ENCODE measurements at regions not wholly inside any gene's neighbourhood (a gene's known extent, or its start where the extent isn't known, plus 50 kb on each side); places are given as distances from the start of the nearest gene placed in this dataset.

DNA sequence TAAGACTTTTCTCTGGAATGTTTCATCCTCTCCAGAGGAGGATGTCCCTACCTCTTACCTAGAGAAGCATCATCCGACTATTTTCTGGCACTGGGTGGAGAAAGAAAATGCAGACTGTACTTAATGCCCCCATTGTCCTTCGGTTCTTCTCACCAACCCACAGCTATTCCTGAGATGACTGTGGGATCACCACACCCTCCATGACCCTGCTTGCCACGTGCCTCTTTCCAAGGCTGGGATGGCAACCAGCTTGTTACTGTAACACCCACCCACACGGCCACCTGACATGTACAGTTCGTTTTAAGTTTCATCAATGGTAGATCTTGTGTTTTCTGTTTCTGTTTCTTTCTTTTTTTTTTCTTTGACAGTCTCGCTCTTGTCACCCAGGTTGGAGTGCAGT is 365.2 kb downstream of the FBXO15 start (continued):
- no peak for TF ChIP-seq TSHZ2 (CRISPR knock-in tag; IDR thresholded peaks at IDR 0.05)
- TF ChIP-seq OSR1 (CRISPR knock-in tag; IDR thresholded peaks at IDR 0.05), result no peak
- no peak for TF ChIP-seq ZC3H10 (CRISPR knock-in tag; IDR thresholded peaks at IDR 0.05)

DNA sequence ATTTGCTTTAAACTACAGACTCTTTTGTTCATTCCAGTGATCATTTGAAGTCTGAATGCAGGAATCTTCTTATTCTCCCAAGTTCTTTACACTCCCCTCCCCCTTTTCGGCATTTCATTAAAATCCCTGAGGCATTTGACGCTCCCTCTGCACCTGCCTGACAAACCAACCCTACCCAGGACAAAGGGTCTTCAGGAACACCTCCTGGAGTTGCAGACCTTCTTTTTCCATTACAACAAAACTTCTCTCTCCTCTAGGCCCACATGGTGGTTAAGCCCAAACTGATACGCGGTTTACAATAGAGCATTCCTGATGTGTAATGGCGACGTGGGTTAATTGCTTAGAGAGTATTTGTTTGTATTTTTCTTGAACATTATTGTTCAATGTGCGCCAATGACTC is 367.4 kb downstream of the FBXO15 start:
- ATAC-seq, result no peak
- TF ChIP-seq CSDC2 (CRISPR knock-in tag; IDR thresholded peaks at IDR 0.05), result no peak
- TF ChIP-seq ARNTL (CRISPR knock-in tag; IDR thresholded peaks at IDR 0.05; ENCODE audit: borderline replicate concordance, low read depth), result no peak
- TF ChIP-seq TSHZ2 (CRISPR knock-in tag; IDR thresholded peaks at IDR 0.05), result no peak
- TF ChIP-seq POU6F1 (CRISPR knock-in tag; IDR thresholded peaks at IDR 0.05; ENCODE audit: borderline replicate concordance, low read depth), result no peak
- TF ChIP-seq TOX (CRISPR knock-in tag; IDR thresholded peaks at IDR 0.05; ENCODE audit: borderline replicate concordance), result no peak

- peak; percentile 14; the same call in 2 of the 3 replicates for ATAC-seq
- TF ChIP-seq POU6F1 (CRISPR knock-in tag; IDR thresholded peaks at IDR 0.05; ENCODE audit: borderline replicate concordance, low read depth) (no peak), CREB5 (CRISPR knock-in tag; IDR thresholded peaks at IDR 0.05; ENCODE audit: low read depth) (no peak), ZFP30 (CRISPR knock-in tag; IDR thresholded peaks at IDR 0.05) (no peak), ZC3H10 (CRISPR knock-in tag; IDR thresholded peaks at IDR 0.05) (no peak), ESRRG (CRISPR knock-in tag; IDR thresholded peaks at IDR 0.05) (no peak), TOX (CRISPR knock-in tag; IDR thresholded peaks at IDR 0.05; ENCODE audit: borderline replicate concordance) (no peak), ZFP3 (CRISPR knock-in tag; IDR thresholded peaks at IDR 0.05) (no peak), PPARA (CRISPR knock-in tag; IDR thresholded peaks at IDR 0.05; ENCODE audit: borderline replicate concordance) (no peak), SNAI2 (CRISPR knock-in tag; IDR thresholded peaks at IDR 0.05) (no peak), CSDC2 (CRISPR knock-in tag; IDR thresholded peaks at IDR 0.05) (no peak), ARNTL (CRISPR knock-in tag; IDR thresholded peaks at IDR 0.05; ENCODE audit: borderline replicate concordance, low read depth) (no peak), ZNF70 (CRISPR knock-in tag; IDR thresholded peaks at IDR 0.05) (no peak), TSHZ2 (CRISPR knock-in tag; IDR thresholded peaks at IDR 0.05) (no peak), ISL1 (CRISPR knock-in tag; IDR thresholded peaks at IDR 0.05) (no peak), ZNF8 (CRISPR knock-in tag; IDR thresholded peaks at IDR 0.05) (no peak), GLIS3 (CRISPR knock-in tag; IDR thresholded peaks at IDR 0.05) (no peak), BACH2 (CRISPR knock-in tag; IDR thresholded peaks at IDR 0.05; ENCODE audit: borderline replicate concordance) (no peak), ZNF565 (CRISPR knock-in tag; conservative IDR thresholded peaks at IDR 0.05; ENCODE audit: low read depth) (no peak)
- TF ChIP-seq, protein P1, sequence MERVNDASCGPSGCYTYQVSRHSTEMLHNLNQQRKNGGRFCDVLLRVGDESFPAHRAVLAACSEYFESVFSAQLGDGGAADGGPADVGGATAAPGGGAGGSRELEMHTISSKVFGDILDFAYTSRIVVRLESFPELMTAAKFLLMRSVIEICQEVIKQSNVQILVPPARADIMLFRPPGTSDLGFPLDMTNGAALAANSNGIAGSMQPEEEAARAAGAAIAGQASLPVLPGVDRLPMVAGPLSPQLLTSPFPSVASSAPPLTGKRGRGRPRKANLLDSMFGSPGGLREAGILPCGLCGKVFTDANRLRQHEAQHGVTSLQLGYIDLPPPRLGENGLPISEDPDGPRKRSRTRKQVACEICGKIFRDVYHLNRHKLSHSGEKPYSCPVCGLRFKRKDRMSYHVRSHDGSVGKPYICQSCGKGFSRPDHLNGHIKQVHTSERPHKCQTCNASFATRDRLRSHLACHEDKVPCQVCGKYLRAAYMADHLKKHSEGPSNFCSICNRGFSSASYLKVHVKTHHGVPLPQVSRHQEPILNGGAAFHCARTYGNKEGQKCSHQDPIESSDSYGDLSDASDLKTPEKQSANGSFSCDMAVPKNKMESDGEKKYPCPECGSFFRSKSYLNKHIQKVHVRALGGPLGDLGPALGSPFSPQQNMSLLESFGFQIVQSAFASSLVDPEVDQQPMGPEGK (CRISPR knock-in tag; IDR thresholded peaks at IDR 0.05; ENCODE audit: borderline replicate concordance), result no peak
- TF ChIP-seq, protein P2, sequence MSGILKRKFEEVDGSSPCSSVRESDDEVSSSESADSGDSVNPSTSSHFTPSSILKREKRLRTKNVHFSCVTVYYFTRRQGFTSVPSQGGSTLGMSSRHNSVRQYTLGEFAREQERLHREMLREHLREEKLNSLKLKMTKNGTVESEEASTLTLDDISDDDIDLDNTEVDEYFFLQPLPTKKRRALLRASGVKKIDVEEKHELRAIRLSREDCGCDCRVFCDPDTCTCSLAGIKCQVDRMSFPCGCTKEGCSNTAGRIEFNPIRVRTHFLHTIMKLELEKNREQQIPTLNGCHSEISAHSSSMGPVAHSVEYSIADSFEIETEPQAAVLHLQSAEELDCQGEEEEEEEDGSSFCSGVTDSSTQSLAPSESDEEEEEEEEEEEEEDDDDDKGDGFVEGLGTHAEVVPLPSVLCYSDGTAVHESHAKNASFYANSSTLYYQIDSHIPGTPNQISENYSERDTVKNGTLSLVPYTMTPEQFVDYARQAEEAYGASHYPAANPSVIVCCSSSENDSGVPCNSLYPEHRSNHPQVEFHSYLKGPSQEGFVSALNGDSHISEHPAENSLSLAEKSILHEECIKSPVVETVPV (CRISPR knock-in tag; IDR thresholded peaks at IDR 0.05), result no peak
These were observed 369.6 kb downstream of the FBXO15 start for GRCh38 chr18:73778032-73778359.
